Loucy (cell line): ENCODE measurements at regions not wholly inside any gene's neighbourhood (a gene's known extent, or its start where the extent isn't known, plus 50 kb on each side); places are given as distances from the start of the nearest gene placed in this dataset.

Experiments
- H2AFZ ChIP-seq: fragments of 200-600 bp; sonication (generic); 2 replicates; pipeline ENCODE4 v1.6.0; 2016; ENCODE audit warnings: antibody characterized with exemption, mild to moderate bottlenecking, low read length, moderate library complexity
- H3F3A ChIP-seq: fragments of 200-600 bp; 2 replicates; pipeline ENCODE4 v1.6.0; 2016; ENCODE audit warnings: antibody characterized with exemption, low read depth, mild to moderate bottlenecking
- H3K27me3 ChIP-seq: fragments of 200-600 bp; sonication (generic); 2 replicates; pipeline ENCODE4 v1.6.1; 2014; ENCODE audit warnings: low read length, mild to moderate bottlenecking; ENCODE audit not compliant: insufficient read depth, poor library complexity, severe bottlenecking
- H3K36me3 ChIP-seq: fragments of 200-600 bp; sonication (generic); 2 replicates; pipeline ENCODE4 v1.6.1; 2016; ENCODE audit warnings: low read length; ENCODE audit not compliant: insufficient read depth
- H3K4me1 ChIP-seq: fragments of 200-600 bp; sonication (generic); 2 replicates; pipeline ENCODE4 v1.5.1; 2014; ENCODE audit warnings: low read length, mild to moderate bottlenecking; ENCODE audit not compliant: insufficient read depth, poor library complexity, severe bottlenecking
- H3K4me2 ChIP-seq: fragments of 200-600 bp; sonication (generic); 2 replicates; pipeline ENCODE4 v1.6.0; 2014; ENCODE audit warnings: antibody characterized with exemption, low read length, low read depth, mild to moderate bottlenecking; ENCODE audit not compliant: poor library complexity, severe bottlenecking
- H3K4me3 ChIP-seq: fragments of 200-600 bp; sonication (generic); 2 replicates; pipeline ENCODE4 v1.5.1; 2014; ENCODE audit warnings: low read length, mild to moderate bottlenecking, mixed read lengths; ENCODE audit not compliant: poor library complexity, severe bottlenecking
- H3K79me2 ChIP-seq: fragments of 200-600 bp; sonication (generic); 2 replicates; pipeline ENCODE4 v1.6.1; 2014; ENCODE audit warnings: low read length; ENCODE audit not compliant: insufficient read depth
- H3K9ac ChIP-seq: fragments of 200-600 bp; sonication (generic); 2 replicates; pipeline ENCODE4 v1.6.0; 2014; ENCODE audit warnings: mild to moderate bottlenecking, low read depth, low read length, moderate library complexity; ENCODE audit not compliant: poor library complexity, severe bottlenecking
- H3K9me2 ChIP-seq: fragments of 200-600 bp; sonication (generic); replicated peaks from 2 replicates; pipeline ENCODE4 v1.6.1; 2016; ENCODE audit warnings: low read depth, low read length, mixed read lengths
- H3K9me3 ChIP-seq: fragments of 200-600 bp; sonication (generic); 2 replicates; pipeline ENCODE4 v1.6.1; 2014; ENCODE audit warnings: mild to moderate bottlenecking, antibody characterized with exemption, low read length, low read depth; ENCODE audit not compliant: insufficient read depth
- H4K20me1 ChIP-seq: fragments of 200-600 bp; sonication (generic); 2 replicates; pipeline ENCODE4 v1.6.0; 2014; ENCODE audit warnings: antibody characterized with exemption, low read length, mild to moderate bottlenecking; ENCODE audit not compliant: insufficient read depth, poor library complexity, severe bottlenecking
- CTCF ChIP-seq: fragments of 200-600 bp; sonication (generic); conservative IDR thresholded peaks from 2 replicates; pipeline ENCODE4 v1.5.1; 2014; ENCODE audit warnings: mild to moderate bottlenecking, antibody characterized with exemption, low read length
- EZH2phosphoT487 ChIP-seq: fragments of 200-600 bp; IDR thresholded peaks from 2 replicates; pipeline ENCODE4 v1.6.1; 2018; ENCODE audit warnings: antibody characterized with exemption, mild to moderate bottlenecking, moderate library complexity, borderline replicate concordance

GRCh38 chr10:118195729-118196128, 146.4 kb downstream of the FAM204A start:
- Histone ChIP-seq H3K36me3 (no peaks in the 10 kb centered on the region), H2AFZ (no peak overlapping the region), H4K20me1 (no peaks in the 10 kb centered on the region), H3K9me2 (no peaks in the 10 kb centered on the region), H3K4me3 (no peak overlapping the region), H3K4me2 (no peak overlapping the region), H3K9ac (no peak overlapping the region), H3K4me1 (no peaks in the 10 kb centered on the region), H3K27me3 (no peaks in the 10 kb centered on the region), H3K9me3 (no peaks in the 10 kb centered on the region), H3F3A (no peaks in the 10 kb centered on the region), H3K79me2 (no peaks in the 10 kb centered on the region)
- TF ChIP-seq CTCF (no peak), EZH2phosphoT487 (no peak)

GRCh38 chr10:118193642-118194041, 146.9 kb upstream of the RAB11FIP2 start:
- H3K9me3 ChIP-seq, result no peaks in the 10 kb centered on the region
- H3K9me2 ChIP-seq, result no peaks in the 10 kb centered on the region
- H3K9ac ChIP-seq, result no peak overlapping the region
- no peaks in the 10 kb centered on the region for H3F3A ChIP-seq
- no peak overlapping the region for H3K4me2 ChIP-seq
- no peaks in the 10 kb centered on the region for H3K27me3 ChIP-seq
- H2AFZ ChIP-seq, result no peak overlapping the region
- H4K20me1 ChIP-seq, result no peaks in the 10 kb centered on the region
- no peak overlapping the region for H3K4me3 ChIP-seq
- H3K79me2 ChIP-seq, result no peaks in the 10 kb centered on the region
- H3K36me3 ChIP-seq, result no peaks in the 10 kb centered on the region
- no peaks in the 10 kb centered on the region for H3K4me1 ChIP-seq
- TF ChIP-seq EZH2phosphoT487, result no peak
- no peak for TF ChIP-seq CTCF

GRCh38 chr10:118181021-118181420, 134.3 kb upstream of the RAB11FIP2 start:
- no peaks in the 10 kb centered on the region for H3K79me2 ChIP-seq
- no peak for TF ChIP-seq EZH2phosphoT487
- TF ChIP-seq CTCF, result no peak
- no peak overlapping the region for H2AFZ ChIP-seq
- no peaks in the 10 kb centered on the region for H3K4me1 ChIP-seq
- H3K9ac ChIP-seq, result no peak overlapping the region
- no peaks in the 10 kb centered on the region for H3K9me3 ChIP-seq
- no peaks in the 10 kb centered on the region for H3K9me2 ChIP-seq
- H4K20me1 ChIP-seq, result no peaks in the 10 kb centered on the region
- H3K4me2 ChIP-seq, result no peak overlapping the region
- no peaks in the 10 kb centered on the region for H3F3A ChIP-seq
- H3K4me3 ChIP-seq, result no peak overlapping the region
- H3K36me3 ChIP-seq, result no peaks in the 10 kb centered on the region
- no peaks in the 10 kb centered on the region for H3K27me3 ChIP-seq
